GM12873 (cell line): ENCODE measurements at regions not wholly inside any gene's neighbourhood (a gene's known extent, or its start where the extent isn't known, plus 50 kb on each side); places are given as distances from the start of the nearest gene placed in this dataset.

ENCODE experiments used
- CTCF ChIP-seq: IDR thresholded peaks from 2 replicates; pipeline ENCODE4 v1.5.1; 2012; ENCODE audit warnings: low read depth, mild to moderate bottlenecking, moderate library complexity, low read length, control low read depth; ENCODE audit not compliant: insufficient read depth; ENCODE audit errors: missing control alignments

DNA sequence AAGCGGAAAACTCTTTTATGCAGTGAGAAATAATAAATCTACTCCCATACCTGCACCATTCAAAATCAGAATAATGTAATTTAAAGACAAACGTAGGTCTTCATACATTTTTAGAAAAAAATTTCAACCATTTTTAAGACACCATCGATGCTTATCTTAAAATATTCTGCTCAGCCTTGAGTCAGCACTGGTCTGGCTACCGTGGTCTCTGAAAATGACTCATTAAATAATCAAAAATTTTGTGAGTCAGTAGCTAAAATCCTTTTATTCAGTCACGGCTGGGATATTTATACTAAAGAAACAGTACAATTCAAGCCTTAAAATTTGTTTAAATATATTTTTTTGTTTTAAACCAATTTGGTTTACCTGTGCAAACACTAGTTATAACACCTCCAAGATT, 2862.8 kb upstream of the PCDH20 start:
- no peak for TF ChIP-seq CTCF

DNA sequence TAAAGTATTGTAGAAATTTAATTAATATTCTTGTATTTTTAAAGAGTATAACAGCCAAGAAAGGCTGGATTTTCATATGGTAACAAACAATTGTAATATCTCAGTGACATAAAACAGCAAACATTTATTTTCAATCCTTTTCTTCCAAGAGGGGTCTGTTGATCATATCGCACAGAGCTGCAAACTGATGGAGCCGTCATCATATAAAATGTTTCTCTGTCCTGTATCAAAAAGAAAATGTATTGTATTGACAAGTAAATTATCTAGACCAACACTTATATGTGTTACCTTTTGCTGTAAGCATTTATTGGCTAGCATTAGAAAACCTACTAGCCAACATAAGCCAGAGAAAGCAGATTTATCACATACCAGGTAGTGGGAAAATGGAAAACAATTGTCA, 2861.4 kb upstream of the PCDH20 start:
- TF ChIP-seq CTCF: no peak

DNA sequence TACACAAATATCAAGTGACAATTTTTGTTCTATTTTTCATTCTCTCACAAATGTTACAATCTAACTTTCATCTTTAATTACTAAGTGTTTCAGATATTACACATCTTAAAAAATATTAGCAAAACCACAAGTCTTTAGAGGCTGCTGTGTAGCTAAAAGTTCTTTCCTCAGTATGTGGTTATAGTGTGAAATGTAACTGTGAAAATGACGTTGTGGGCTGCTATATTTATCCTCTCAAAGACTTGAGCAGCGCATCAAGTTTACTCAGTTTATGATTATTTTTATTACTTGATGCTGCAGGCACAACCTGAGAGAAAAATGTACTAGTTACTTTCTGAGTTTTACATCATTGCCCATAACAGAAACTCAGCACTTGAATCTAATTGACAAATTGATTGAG, 2860.6 kb upstream of the PCDH20 start:
- no peak for TF ChIP-seq CTCF

DNA sequence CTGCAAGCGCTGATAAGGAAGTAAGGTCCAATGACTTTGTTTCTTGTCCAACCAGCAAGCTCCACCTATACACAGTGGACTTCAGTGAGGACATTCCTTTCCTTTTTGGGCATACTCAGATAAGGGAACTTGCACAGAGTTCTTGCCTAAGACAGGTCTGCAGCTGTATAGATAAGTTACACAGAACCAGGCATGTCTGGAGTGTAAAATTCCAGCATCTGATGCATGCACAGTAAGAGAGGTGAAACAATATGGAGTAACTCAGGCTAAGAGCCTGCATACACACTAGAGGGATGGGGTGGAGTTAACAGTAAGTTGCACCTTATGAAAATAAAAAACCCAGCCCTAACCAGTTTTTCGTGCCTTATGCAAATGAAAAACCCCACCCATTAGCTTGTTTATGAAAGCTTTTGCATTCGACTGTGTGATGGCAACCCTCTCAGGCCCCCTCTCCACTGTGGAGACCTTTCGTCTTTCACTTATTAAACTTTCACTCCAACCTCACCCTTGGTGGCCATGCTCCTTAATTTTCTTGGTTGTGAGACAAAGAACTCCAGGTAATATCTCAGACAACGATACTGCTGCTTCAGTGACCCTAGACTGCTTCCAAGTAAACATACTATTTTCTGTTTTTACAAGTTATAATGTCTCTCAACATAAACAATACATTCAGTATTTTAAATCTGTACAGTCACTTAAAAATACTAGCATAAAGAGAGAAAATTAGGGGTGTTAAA, 2859.0 kb upstream of the PCDH20 start:
- no peak for TF ChIP-seq CTCF

DNA sequence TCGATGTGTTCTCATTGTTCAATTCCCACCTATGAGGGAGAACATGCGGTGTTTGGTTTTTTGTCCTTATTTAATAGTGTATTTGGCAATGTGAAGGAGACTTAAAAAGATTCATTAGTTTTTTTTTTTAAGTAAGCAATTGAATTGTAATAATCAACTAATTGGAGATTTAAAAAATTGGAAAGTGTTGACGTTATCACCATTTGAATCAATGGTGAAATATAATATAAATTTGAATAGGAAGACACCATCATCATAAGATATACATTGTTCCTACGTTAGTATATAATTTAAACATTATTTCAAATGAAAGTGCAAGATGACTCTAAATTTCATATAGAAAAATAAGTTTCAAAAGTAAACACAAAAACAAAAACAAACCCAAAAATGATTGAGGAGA, 2858.1 kb upstream of the PCDH20 start:
- TF ChIP-seq CTCF: no peak

DNA sequence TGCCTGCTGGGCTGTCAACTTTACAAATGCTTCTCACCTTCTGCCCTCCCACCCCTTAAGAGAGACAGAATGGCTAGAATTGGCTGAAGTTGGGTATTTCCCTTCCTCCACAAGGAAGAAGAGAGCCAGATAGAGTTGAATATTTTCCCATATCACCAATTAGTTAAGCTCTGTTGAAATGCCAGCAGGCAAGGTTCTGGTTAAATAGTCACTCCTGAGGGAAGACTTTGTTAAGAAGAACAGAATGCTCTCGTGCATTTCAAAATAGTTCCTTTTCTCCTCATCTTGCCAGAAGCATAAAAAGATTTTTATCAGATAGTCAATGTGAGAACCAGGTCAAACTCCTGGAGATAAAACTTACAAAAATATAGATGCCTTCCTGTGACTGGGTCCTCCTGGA, 2857.0 kb upstream of the PCDH20 start:
- no peak for TF ChIP-seq CTCF

GRCh38 chr13:64266024-64266423, 2850.4 kb upstream of the PCDH20 start:
- no peak for TF ChIP-seq CTCF
